ENCODE measurements at regions not wholly inside any gene's neighbourhood (a gene's known extent, or its start where the extent isn't known, plus 50 kb on each side); places are given as distances from the start of the nearest gene placed in this dataset.

- ChIA-PET CTCF (no interaction called here), POLR2A (ENCODE audit: low non-redundant PET) (no interaction called here)
- no peak for DNase-seq (ENCODE audit: low spot score)
- no peak overlapping the region for H3K27ac ChIP-seq
- no peak for TF ChIP-seq CTCF (conservative IDR thresholded peaks at IDR 0.05; ENCODE audit: low read depth)
Measured at GRCh38 chr10:60728056-60728455, 50.2 kb upstream of the CDK1 start.

- no peak for DNase-seq (ENCODE audit: low spot score)
- ChIA-PET CTCF (no interaction called here), POLR2A (ENCODE audit: low non-redundant PET) (no interaction called here)
- no peak for TF ChIP-seq CTCF (conservative IDR thresholded peaks at IDR 0.05; ENCODE audit: low read depth)
- no peak overlapping the region for H3K27ac ChIP-seq
Measured at GRCh38 chr10:60726257-60726656, 52.0 kb upstream of the CDK1 start.

DNA sequence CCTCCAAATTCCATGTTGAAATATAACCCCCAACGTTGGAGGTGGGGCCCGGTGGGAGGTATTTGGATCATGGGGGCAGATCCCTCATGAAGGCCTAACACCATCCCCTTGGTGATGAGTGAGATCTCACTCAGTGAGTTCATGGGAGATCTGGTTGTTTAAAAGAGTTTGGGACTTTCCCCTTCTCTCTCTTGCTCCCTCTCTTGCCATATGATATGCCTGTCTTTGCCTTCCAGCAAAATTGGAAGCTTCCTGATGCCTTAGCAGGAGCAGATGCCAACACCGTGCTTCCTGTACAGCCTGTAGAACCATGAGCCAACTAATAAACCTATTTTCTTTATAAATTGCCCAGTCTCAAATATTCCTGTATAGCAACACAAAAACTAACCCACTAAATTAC is 55.7 kb upstream of the CDK1 start:
- CTCF ChIA-PET: no interaction called here

GRCh38 chr10:60719721-60720120 is 58.6 kb upstream of the CDK1 start:
- no peak overlapping the region for H3K27ac ChIP-seq
- POLR2A ChIA-PET (ENCODE audit: low non-redundant PET): no interaction called here
- no peak for TF ChIP-seq CTCF (conservative IDR thresholded peaks at IDR 0.05; ENCODE audit: low read depth)
- CTCF ChIA-PET: interaction anchor here (0.7 kb wide), 1 partner anchor 13 kb away, joined by 3 read pairs; no protein-coding TSS in a partner anchor
- no peak for DNase-seq (ENCODE audit: low spot score)

More for the DNA sequence above, 55.7 kb upstream of the CDK1 start:
- no peak overlapping the region for H3K27ac ChIP-seq
- POLR2A ChIA-PET (ENCODE audit: low non-redundant PET): no interaction called here
- no peak for TF ChIP-seq CTCF (conservative IDR thresholded peaks at IDR 0.05; ENCODE audit: low read depth)
- DNase-seq (ENCODE audit: low spot score): no peak

GRCh38 chr10:60718886-60719285 is 59.4 kb upstream of the CDK1 start:
- ChIA-PET POLR2A (ENCODE audit: low non-redundant PET) (no interaction called here), CTCF (interaction anchor here (0.6 kb wide), 2 partner anchors 11 to 179 kb away, joined by 3 read pairs; no protein-coding TSS in a partner anchor)
- DNase-seq (ENCODE audit: low spot score): peak; percentile 11
- no peak for TF ChIP-seq CTCF (conservative IDR thresholded peaks at IDR 0.05; ENCODE audit: low read depth)
- no peak overlapping the region for H3K27ac ChIP-seq

DNA sequence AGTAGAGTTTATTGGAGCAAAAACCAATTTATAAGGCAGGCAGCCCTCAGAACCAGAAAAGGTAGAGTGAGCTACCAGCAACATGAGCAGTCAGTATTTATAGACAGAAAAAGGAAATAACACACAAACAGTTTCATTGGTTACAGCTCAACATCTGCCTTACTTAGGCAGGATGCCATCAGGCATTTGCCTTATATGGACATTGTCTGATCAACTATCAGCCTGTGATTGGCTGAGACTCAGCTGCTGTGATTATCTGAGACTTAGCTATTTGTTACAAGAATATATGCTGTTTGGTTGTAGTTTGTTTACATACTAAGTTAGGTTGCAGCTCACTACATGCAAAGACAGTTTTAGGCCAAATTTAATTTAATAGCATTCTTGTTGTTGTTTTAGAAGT is 60.4 kb upstream of the CDK1 start:
- ChIA-PET POLR2A (ENCODE audit: low non-redundant PET) (no interaction called here), CTCF (no interaction called here)
- TF ChIP-seq CTCF (conservative IDR thresholded peaks at IDR 0.05; ENCODE audit: low read depth): no peak
- no peak overlapping the region for H3K27ac ChIP-seq
- no peak for DNase-seq (ENCODE audit: low spot score)

- CTCF ChIA-PET: interaction anchor here (0.6 kb wide), 1 partner anchor 1952 kb away, joined by 4 read pairs; no protein-coding TSS in a partner anchor
- POLR2A ChIA-PET (ENCODE audit: low non-redundant PET): no interaction called here
- H3K27ac ChIP-seq: no peak overlapping the region
- no peak for TF ChIP-seq CTCF (conservative IDR thresholded peaks at IDR 0.05; ENCODE audit: low read depth)
- DNase-seq (ENCODE audit: low spot score): no peak
Measured at GRCh38 chr10:60714233-60714632, 64.0 kb upstream of the CDK1 start.
